ENCODE measurements at regions not wholly inside any gene's neighbourhood (a gene's known extent, or its start where the extent isn't known, plus 50 kb on each side); places are given as distances from the start of the nearest gene placed in this dataset.
"Not testable (repeated sequence)": the region's sequence is repeated elsewhere in the genome, so short reads cannot be mapped to it uniquely, and the experiment has no call there.

- DNase-seq (ENCODE audit: low spot score): no peak
Observed at GRCh38 chr2:239819091-239819973, 205.8 kb downstream of the NDUFA10 start.

GRCh38 chr2:239818531-239819011, 206.6 kb downstream of the NDUFA10 start:
- DNase-seq (ENCODE audit: low spot score): no peak

GRCh38 chr2:239818086-239818485, 207.1 kb downstream of the NDUFA10 start:
- no peak for DNase-seq (ENCODE audit: low spot score)

- not testable (repeated sequence) for DNase-seq (ENCODE audit: low spot score)
Observed at GRCh38 chr2:239817468-239818031, 207.6 kb downstream of the NDUFA10 start.

GRCh38 chr2:239816576-239817467, 208.3 kb downstream of the NDUFA10 start:
- no peak for DNase-seq (ENCODE audit: low spot score)

GRCh38 chr2:239815671-239816070, 209.5 kb downstream of the NDUFA10 start:
- no peak for DNase-seq (ENCODE audit: low spot score)

GRCh38 chr2:239814861-239815601, 210.1 kb downstream of the NDUFA10 start:
- DNase-seq (ENCODE audit: low spot score): no peak

- DNase-seq (ENCODE audit: low spot score): no peak
Observed at GRCh38 chr2:239814116-239814860, 210.9 kb downstream of the NDUFA10 start.

- no peak for DNase-seq (ENCODE audit: low spot score)
Observed at GRCh38 chr2:239813261-239814115, 211.7 kb downstream of the NDUFA10 start.

GRCh38 chr2:239811806-239812560, 213.2 kb downstream of the NDUFA10 start:
- no peak for DNase-seq (ENCODE audit: low spot score)

- DNase-seq (ENCODE audit: low spot score): no peak
Observed at GRCh38 chr2:239811111-239811781, 213.9 kb downstream of the NDUFA10 start.

- no peak for DNase-seq (ENCODE audit: low spot score)
Observed at GRCh38 chr2:239809391-239809790, 215.8 kb downstream of the NDUFA10 start.

- DNase-seq (ENCODE audit: low spot score): no peak
Observed at GRCh38 chr2:239807568-239807967, 217.6 kb downstream of the NDUFA10 start.

- no peak for DNase-seq (ENCODE audit: low spot score)
Observed at GRCh38 chr2:239806758-239807434, 218.2 kb downstream of the NDUFA10 start.

- DNase-seq (ENCODE audit: low spot score): no peak
Observed at GRCh38 chr2:239806276-239806675, 218.9 kb downstream of the NDUFA10 start.

GRCh38 chr2:239805414-239805813, 219.7 kb downstream of the NDUFA10 start:
- DNase-seq (ENCODE audit: low spot score): no peak

- no peak for DNase-seq (ENCODE audit: low spot score)
Observed at GRCh38 chr2:239805043-239805329, 220.2 kb downstream of the NDUFA10 start.
